HepG2 (cell line): ENCODE measurements at regions not wholly inside any gene's neighbourhood (a gene's known extent, or its start where the extent isn't known, plus 50 kb on each side); places are given as distances from the start of the nearest gene placed in this dataset.

Source experiments
- ATAC-seq: fragments of 200-7000 bp; cut with Tn5 transposase; 3 replicates; pipeline ENCODE4 v1.9.1; 2020; ENCODE audit warnings: mild to moderate bottlenecking, moderate library complexity
- BruUV-seq: library from RNA; stranded (reverse); fragments of 400-500 nt; replicated peaks from 2 replicates; lab custom pipeline; 2021; lab: Mats Ljungman, UMichigan
- CTCF ChIA-PET: fragments of 300-600 bp; formaldehyde crosslinking; extraction: SDS; loops from one replicate; lab custom pipeline; 2021; ENCODE audit warnings: low total read pairs, inconsistent platforms, low intra/inter-chr PET ratio; lab: Yijun Ruan, JAX
- POLR2A ChIA-PET: fragments of 350-600 bp; sonication (Branson Sonifier 250); formaldehyde crosslinking; loops from one replicate; lab custom pipeline; 2020; ENCODE audit warnings: antibody characterized with exemption, inconsistent platforms; lab: Yijun Ruan, JAX
- DNase-seq: peaks from one replicate; pipeline ENCODE4 v3.0.0-alpha.2; 2015; ENCODE audit warnings: low spot score
- FAIRE-seq: peaks from 3 replicates; lab custom pipeline; 2011; peaks lifted over from hg19 to GRCh38; lab: Jason Lieb, UNC
- H2AFZ ChIP-seq: one replicate; pipeline ENCODE4 v1.6.1; 2011; ENCODE audit warnings: low read length, inconsistent platforms
- H3K27ac ChIP-seq: fragments of 300-600 bp; 3 replicates; pipeline ENCODE4 v1.8.0; 2011; ENCODE audit warnings: mixed run types, mild to moderate bottlenecking, mixed read lengths, low read length, inconsistent platforms; ENCODE audit not compliant: insufficient read depth; ENCODE audit errors: extremely low read length
- H3K27me3 ChIP-seq, 2 experiments: fragments of 200-600 bp in 1 of 2; 2 replicates in 1 of 2; 3 replicates in 1 of 2; pipeline versions ENCODE4 v1.6.0 to v1.8.0; 2011; ENCODE audit warnings: low read length in 2 of 2, mild to moderate bottlenecking in 2 of 2, moderate library complexity in 2 of 2, inconsistent platforms in 1 of 2; ENCODE audit not compliant: insufficient read depth in 2 of 2, control insufficient read depth in 1 of 2
- H3K36me3 ChIP-seq, 2 experiments: fragments of 200-600 bp in 1 of 2; replicated peaks in 1 of 2; 2 replicates in 1 of 2; 3 replicates in 1 of 2; pipeline versions ENCODE4 v1.5.1 to v1.8.0; 2011; ENCODE audit warnings: low read length in 2 of 2, inconsistent platforms in 1 of 2; ENCODE audit not compliant: insufficient read depth in 2 of 2, control insufficient read depth in 1 of 2
- H3K4me1 ChIP-seq: 2 replicates; pipeline ENCODE4 v1.5.1; 2012; ENCODE audit warnings: low read length, inconsistent platforms; ENCODE audit not compliant: insufficient read depth
- H3K4me2 ChIP-seq: 2 replicates; pipeline ENCODE4 v1.6.0; 2011; ENCODE audit warnings: low read depth, low read length, inconsistent platforms
- H3K4me3 ChIP-seq, 3 experiments: fragments of 200-600 bp in 1 of 3; sonication (generic), shearing (Covaris generic) in 1 of 3; replicated peaks in 1 of 3; 2 replicates each; pipeline ENCODE4 v1.5.1; 2011 to 2016; ENCODE audit warnings: low read length in 3 of 3, inconsistent platforms in 2 of 3, low read depth in 2 of 3, mild to moderate bottlenecking in 2 of 3, control low read depth in 1 of 3, mixed read lengths in 1 of 3; ENCODE audit not compliant: insufficient read depth in 1 of 3
- H3K79me2 ChIP-seq: one replicate; pipeline ENCODE4 v1.6.1; 2011; ENCODE audit warnings: low read length, inconsistent platforms; ENCODE audit not compliant: insufficient read depth
- H3K9ac ChIP-seq: 2 replicates; pipeline ENCODE4 v1.6.0; 2011; ENCODE audit warnings: mild to moderate bottlenecking, low read depth, low read length, inconsistent platforms; ENCODE audit not compliant: insufficient read depth
- H3K9me3 ChIP-seq: 2 replicates; pipeline ENCODE4 v1.5.1; 2012; ENCODE audit warnings: mild to moderate bottlenecking, low read length
- H4K20me1 ChIP-seq: 2 replicates; pipeline ENCODE4 v1.6.0; 2011; ENCODE audit warnings: inconsistent platforms, mild to moderate bottlenecking, low read length, moderate library complexity; ENCODE audit not compliant: insufficient read depth
- RAD51 ChIP-seq: fragments of 450-650 bp; IDR thresholded peaks from 2 replicates; pipeline ENCODE4 v1.6.1; 2016; ENCODE audit warnings: borderline replicate concordance
- SMARCC2 ChIP-seq: fragments of 450-650 bp; IDR thresholded peaks from 2 replicates; pipeline ENCODE4 v1.6.1; 2017; ENCODE audit warnings: antibody characterized with exemption, mild to moderate bottlenecking
- STAT5B ChIP-seq: sonication (generic); formaldehyde crosslinking; IDR thresholded peaks from 2 replicates; pipeline ENCODE4 v1.4.0; 2020; ENCODE audit warnings: missing genetic modification reagents
- UBTF ChIP-seq: sonication (generic); formaldehyde crosslinking; IDR thresholded peaks from 2 replicates; pipeline ENCODE4 v1.4.0; 2020; ENCODE audit warnings: mild to moderate bottlenecking, missing genetic modification reagents
- ZBTB3 ChIP-seq: sonication (generic); formaldehyde crosslinking; IDR thresholded peaks from 2 replicates; pipeline ENCODE4 v1.4.0; 2020; ENCODE audit warnings: low read depth, mild to moderate bottlenecking, moderate library complexity, missing genetic modification reagents, borderline replicate concordance
- ZNF124 ChIP-seq: sonication (generic); formaldehyde crosslinking; IDR thresholded peaks from 2 replicates; pipeline ENCODE4 v1.4.0; 2020; ENCODE audit warnings: missing genetic modification reagents
- ZNF382 ChIP-seq: sonication (generic); formaldehyde crosslinking; IDR thresholded peaks from 2 replicates; pipeline ENCODE4 v1.5.0; 2020; ENCODE audit warnings: missing genetic modification reagents, mild to moderate bottlenecking, borderline replicate concordance
- ZNF572 ChIP-seq: sonication (generic); formaldehyde crosslinking; IDR thresholded peaks from 2 replicates; pipeline ENCODE4 v1.5.1; 2020; ENCODE audit warnings: mild to moderate bottlenecking, missing genetic modification reagents
- ZSCAN29 ChIP-seq: sonication (generic); formaldehyde crosslinking; conservative IDR thresholded peaks from 2 replicates; pipeline ENCODE4 v1.4.0; 2020; ENCODE audit warnings: mild to moderate bottlenecking, missing genetic modification reagents
- WGBS: methylation state at CpG from one replicate; pipeline ENCODE4 v1.1.6; 2017; ENCODE audit warnings: low lambda C conversion rate; 5-methylcytosine and 5-hydroxymethylcytosine counted together
- in situ Hi-C: cut with HindIII; loops from 2 replicates; pipeline ENCODE4 v1.10.0; 2017; ENCODE audit warnings: low pct_unique_long_range_greater_than_20kb; ENCODE audit not compliant: extremely low pct_ligation_motif_present
- intact Hi-C: fragments of 100-400 bp; cut with micrococcal nuclease; formaldehyde crosslinking; loops from one replicate; pipeline ENCODE4 v1.10.0; 2022; ENCODE audit not compliant: unreplicated experiment

GRCh38 chr2:116133381-116133942, 1681.0 kb upstream of the DDX18 start:
- DNase-seq (no peak), FAIRE-seq (no peak), ATAC-seq (no peak)
- intact Hi-C loops (no loop called here), in situ Hi-C loops (no loop called here)
- CTCF ChIA-PET, result no interaction called here
- no peaks in the 10 kb centered on the region for H3K4me1 ChIP-seq
- H3K36me3 ChIP-seq, result no peaks in the 10 kb centered on the region
- TF ChIP-seq ZNF382 (CRISPR knock-in tag) (no peak), UBTF (CRISPR knock-in tag) (no peak), STAT5B (CRISPR knock-in tag) (no peak), ZSCAN29 (CRISPR knock-in tag) (no peak), ZNF572 (no peak), ZNF124 (CRISPR knock-in tag) (no peak), SMARCC2 (no peak), RAD51 (no peak), ZBTB3 (CRISPR knock-in tag) (no peak)
- BruUV-seq, result no TSS peak
- H3K4me2 ChIP-seq, result no peak overlapping the region
- H3K9me3 ChIP-seq, result peaks cover 79% of the 10 kb centered on the region
- no peak overlapping the region for H2AFZ ChIP-seq
- H3K9ac ChIP-seq, result no peak overlapping the region
- no peaks in the 10 kb centered on the region for H3K27me3 ChIP-seq
- H3K4me3 ChIP-seq, result no peak overlapping the region
- H3K79me2 ChIP-seq, result no peaks in the 10 kb centered on the region
- POLR2A ChIA-PET, result no interaction called here
- 46% methylated on average over 14 of the region's 14 CpGs for WGBS
- H3K27ac ChIP-seq, result no peak overlapping the region
- no peaks in the 10 kb centered on the region for H4K20me1 ChIP-seq
